ENCODE measurements at regions not wholly inside any gene's neighbourhood (a gene's known extent, or its start where the extent isn't known, plus 50 kb on each side); places are given as distances from the start of the nearest gene placed in this dataset.
"Not testable (repeated sequence)": the region's sequence is repeated elsewhere in the genome, so short reads cannot be mapped to it uniquely, and the experiment has no call there.

- DNase-seq = no peak
These were observed 216.4 kb downstream of the CXCL12 start for GRCh38 chr10:44168478-44168877.

DNA sequence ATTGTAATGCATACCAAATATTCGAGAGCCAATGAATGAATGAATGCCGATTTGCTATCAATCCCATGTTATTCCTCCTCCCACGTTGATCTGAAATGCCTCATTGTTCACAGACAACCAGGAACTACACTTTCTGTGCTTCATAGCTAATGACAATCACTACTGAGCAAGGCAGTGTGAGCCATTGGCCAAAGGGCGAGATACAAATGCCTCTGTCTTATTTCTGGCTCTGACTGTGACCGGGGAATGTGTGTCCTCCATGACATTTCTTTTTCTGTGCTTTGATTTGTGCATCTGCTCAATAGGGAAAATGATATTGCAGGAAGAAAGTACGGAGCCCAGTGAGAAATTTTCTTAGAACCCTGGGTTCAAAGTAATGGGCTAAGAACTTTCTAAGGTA is 217.1 kb downstream of the CXCL12 start:
- no peak for DNase-seq

GRCh38 chr10:44166441-44166840 is 218.5 kb downstream of the CXCL12 start:
- no peak for DNase-seq

DNA sequence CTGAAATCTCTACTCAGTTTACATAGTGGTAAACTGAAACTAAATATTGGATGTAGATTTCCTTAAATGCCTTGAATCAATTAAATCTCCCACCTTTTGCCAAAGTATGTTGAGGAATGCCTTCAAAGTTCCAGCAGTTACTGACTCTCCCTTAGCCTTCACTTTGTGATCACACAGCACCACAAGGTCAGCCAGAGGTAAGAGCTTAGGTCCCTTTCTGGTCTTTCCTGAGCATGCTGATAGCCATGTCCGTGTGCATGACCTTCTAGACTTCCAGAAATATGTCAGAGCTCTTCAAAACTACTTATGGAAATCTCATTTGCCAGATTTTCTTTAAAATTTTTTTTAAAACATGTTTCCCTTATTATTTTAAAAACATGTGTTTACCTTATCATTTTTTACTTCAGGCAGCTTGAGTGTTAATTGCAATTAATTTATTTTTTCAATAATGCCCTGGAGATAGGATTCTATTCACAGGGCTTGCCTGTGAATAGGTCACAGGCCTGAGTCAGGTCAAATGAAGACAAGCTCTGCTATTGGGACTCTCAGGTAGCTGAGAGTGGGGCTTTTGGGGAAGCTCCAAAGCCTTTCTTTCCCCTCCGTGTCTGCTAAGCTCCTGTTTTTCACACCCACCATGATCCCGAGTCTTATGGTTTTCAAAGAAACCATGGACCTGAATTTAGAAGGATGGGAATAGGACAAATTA is 220.5 kb downstream of the CXCL12 start:
- DNase-seq = no peak

DNA sequence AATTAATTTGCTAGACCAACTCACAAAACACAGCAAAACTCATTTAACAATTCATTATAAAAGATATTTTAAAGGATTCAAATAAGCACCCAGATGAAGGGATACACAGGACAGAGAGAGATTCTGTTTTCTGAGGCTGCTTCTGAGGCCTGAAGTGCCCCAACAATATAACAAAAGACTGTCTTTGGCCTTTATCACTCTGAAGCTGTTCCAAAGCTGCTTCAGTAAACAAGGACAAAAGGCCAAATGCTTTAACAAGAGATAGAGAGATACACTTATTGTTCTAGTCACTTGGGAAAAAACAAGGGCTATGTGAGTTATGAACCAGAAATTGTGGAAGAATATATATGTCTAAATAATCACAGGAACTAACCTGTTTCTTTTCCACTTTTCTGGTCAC is 223.7 kb downstream of the CXCL12 start:
- DNase-seq = no peak

- no peak for DNase-seq
These were observed 227.3 kb downstream of the CXCL12 start for GRCh38 chr10:44157574-44157973.

- DNase-seq = no peak
These were observed 229.9 kb downstream of the CXCL12 start for GRCh38 chr10:44154956-44155355.

DNA sequence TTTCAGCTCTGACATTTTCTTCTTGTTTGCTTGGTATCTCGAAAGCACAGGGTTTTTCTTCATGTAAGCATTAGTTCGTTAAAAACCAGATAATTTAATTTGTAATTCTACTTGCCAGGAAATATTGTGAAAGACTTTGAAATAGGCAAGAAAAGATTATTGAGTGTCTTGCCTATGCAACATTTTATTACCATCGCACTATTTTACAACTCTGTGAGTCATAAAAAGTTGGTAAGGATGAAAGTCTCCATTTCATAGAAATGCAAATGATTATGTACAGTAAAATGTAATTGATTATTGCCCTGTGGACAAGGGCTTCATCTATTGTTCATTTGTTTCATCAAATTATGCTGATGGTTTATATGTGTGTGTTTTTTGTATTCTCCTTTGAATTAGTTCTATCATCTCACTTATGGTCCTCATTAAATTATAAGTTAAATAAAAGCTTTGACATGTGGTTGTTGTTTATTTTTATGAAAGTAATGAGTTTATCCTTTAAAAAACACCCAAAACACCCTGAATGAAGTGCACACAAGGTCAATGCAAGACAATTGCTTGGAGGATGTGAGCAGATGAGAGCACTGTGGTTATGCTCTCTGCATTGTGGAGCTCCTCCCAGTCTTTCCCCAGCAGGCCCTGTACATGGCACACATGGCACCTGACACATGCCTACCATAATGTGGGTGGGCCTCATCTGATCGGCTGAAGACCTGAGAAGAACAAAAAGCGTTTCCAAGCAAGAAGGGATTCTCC is 230.8 kb downstream of the CXCL12 start:
- no peak for DNase-seq

- DNase-seq = no peak
These were observed 241.3 kb downstream of the CXCL12 start for GRCh38 chr10:44143556-44143955.

GRCh38 chr10:44132361-44133289 is 252.3 kb downstream of the CXCL12 start:
- DNase-seq = no peak

GRCh38 chr10:44126291-44126717 is 258.6 kb downstream of the CXCL12 start:
- DNase-seq = no peak

- no peak for DNase-seq
These were observed 259.0 kb downstream of the CXCL12 start for GRCh38 chr10:44125879-44126278.

GRCh38 chr10:44118500-44118899 is 266.4 kb downstream of the CXCL12 start:
- no peak for DNase-seq

- DNase-seq = no peak
These were observed 268.4 kb downstream of the CXCL12 start for GRCh38 chr10:44116474-44116873.

DNA sequence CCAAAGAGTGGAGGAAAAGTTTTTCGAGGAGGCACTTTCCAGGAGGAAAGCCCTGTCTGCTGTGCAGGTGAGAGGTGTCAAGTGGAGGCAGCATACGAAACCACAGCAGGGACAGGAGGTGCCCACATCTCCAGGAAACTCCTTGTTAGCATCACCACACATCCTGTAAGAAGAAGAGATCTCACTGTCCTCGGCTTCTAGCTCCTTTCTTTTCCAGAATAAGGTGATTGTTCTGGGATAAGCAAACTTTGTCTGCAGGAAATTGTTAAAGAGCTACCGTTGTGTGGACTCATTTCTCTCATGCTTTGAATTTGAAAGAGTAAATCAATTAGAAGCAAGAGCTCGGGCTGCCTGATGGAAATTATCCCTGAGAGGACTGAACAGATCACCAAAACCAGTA is 269.4 kb downstream of the CXCL12 start:
- no peak for DNase-seq

- no peak for DNase-seq
These were observed 270.5 kb downstream of the CXCL12 start for GRCh38 chr10:44114441-44114840.

DNA sequence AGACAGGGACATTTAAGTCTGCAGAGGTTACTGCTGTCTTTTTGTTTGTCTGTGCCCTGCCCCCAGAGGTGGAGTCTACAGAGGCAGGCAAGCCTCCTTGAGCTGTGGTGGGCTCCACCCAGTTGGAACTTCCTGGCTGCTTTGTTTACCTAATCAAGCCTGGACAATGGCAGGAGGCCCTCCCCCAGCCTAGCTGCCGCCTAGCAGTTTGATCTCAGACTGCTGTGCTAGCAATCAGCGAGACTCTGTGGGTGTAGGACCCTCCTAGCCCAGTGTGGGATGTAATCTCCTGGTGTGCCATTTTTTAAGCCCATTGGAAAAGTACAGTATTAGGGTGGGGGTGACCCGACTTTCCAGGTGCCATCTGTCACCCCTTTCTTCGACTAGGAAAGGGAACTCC is 272.6 kb downstream of the CXCL12 start:
- not testable (repeated sequence) for DNase-seq

- DNase-seq = no peak
These were observed 279.2 kb downstream of the CXCL12 start for GRCh38 chr10:44105696-44106095.

- no peak for DNase-seq
These were observed 282.1 kb downstream of the CXCL12 start for GRCh38 chr10:44102726-44103255.

DNA sequence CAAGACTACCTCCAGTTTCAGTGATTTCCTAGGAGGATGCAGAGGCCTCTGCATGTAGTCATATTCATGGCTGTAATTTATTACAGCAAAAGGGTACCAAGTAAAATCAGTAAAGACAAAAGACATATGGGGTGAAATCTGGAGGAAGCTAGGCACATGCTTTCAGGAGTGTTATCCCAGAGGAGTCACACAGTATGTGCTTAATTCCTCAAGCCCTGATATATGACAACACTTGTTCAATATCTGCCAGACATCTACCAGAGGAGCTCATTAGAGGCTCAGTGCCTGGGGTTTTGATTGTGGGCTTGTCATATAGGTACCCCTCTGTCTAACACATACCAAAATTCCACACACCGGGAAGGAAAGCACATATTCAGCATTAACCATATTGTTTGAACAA is 283.8 kb downstream of the CXCL12 start:
- no peak for DNase-seq

- DNase-seq = no peak
These were observed 285.4 kb downstream of the CXCL12 start for GRCh38 chr10:44099511-44099910.

- not testable (repeated sequence) for DNase-seq
These were observed 288.7 kb downstream of the CXCL12 start for GRCh38 chr10:44096217-44096616.

DNA sequence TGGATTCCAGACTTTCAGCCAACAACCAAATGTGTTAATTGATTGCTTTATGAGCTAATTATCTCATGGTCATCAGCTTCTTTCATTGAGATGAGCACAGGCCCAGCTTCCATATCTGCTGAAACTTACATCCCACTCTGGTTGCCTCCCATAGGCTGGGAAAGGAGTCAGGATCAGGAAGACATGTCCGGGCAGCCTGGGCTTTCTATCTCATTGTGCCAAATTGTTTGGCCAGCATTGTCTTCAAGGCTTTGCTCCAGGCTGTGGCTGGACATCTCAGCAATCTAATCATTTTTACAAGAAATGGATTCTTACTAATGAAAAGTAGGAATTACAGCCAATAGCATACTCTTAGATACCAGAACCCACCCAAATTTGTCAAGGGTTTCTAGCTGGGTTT is 295.2 kb downstream of the CXCL12 start:
- no peak for DNase-seq
